GM12878 (cell line): ENCODE measurements at regions not wholly inside any gene's neighbourhood (a gene's known extent, or its start where the extent isn't known, plus 50 kb on each side); places are given as distances from the start of the nearest gene placed in this dataset.
A peak's percentile ranks its signal among the peaks of the same experiment; 100 is the strongest.

Source experiments
- CBFB ChIP-seq: IDR thresholded peaks from 2 replicates; pipeline ENCODE4 v1.6.1; 2016; ENCODE audit warnings: antibody characterized with exemption, low read depth
- CEBPB ChIP-seq, 2 experiments: fragments of 150-350 bp in 1 of 2; IDR thresholded peaks; 2 replicates each; pipeline ENCODE4 v1.6.1; 2012 to 2014; ENCODE audit warnings: low read depth in 2 of 2, low read length in 2 of 2, borderline replicate concordance in 1 of 2, inconsistent platforms in 1 of 2
- HDAC6 ChIP-seq: fragments of 200-600 bp; sonication (generic); IDR thresholded peaks from one replicate; pipeline ENCODE4 v1.8.0; 2017; ENCODE audit warnings: antibody characterized with exemption; ENCODE audit not compliant: unreplicated experiment
- HDGF ChIP-seq: fragments of 450-650 bp; IDR thresholded peaks from 2 replicates; pipeline ENCODE4 v1.6.1; 2016; ENCODE audit warnings: antibody characterized with exemption
- IKZF2 ChIP-seq, 2 experiments: fragments of 450-650 bp; IDR thresholded peaks; 2 replicates each; pipeline ENCODE4 v1.6.1; 2017; ENCODE audit warnings: mild to moderate bottlenecking in 2 of 2, moderate library complexity in 2 of 2
- MTA3 ChIP-seq: IDR thresholded peaks from 2 replicates; pipeline ENCODE4 v1.6.1; 2012; ENCODE audit warnings: low read length, inconsistent platforms, borderline replicate concordance
- RFX5 ChIP-seq: IDR thresholded peaks from 2 replicates; pipeline ENCODE4 v1.6.1; 2011; ENCODE audit warnings: low read depth, low read length, improper control_type of control experiment
- SIN3A ChIP-seq: IDR thresholded peaks from 2 replicates; pipeline ENCODE4 v1.6.1; 2012; ENCODE audit warnings: low read depth, low read length, improper control_type of control experiment
- SREBF2 ChIP-seq: IDR thresholded peaks from 2 replicates; pipeline ENCODE4 v1.6.1; 2012; ENCODE audit warnings: mild to moderate bottlenecking, low read length
- YBX1 ChIP-seq: fragments of 450-650 bp; IDR thresholded peaks from 2 replicates; pipeline ENCODE4 v1.6.1; 2016; ENCODE audit warnings: antibody characterized with exemption
- ZNF217 ChIP-seq: fragments of 450-650 bp; IDR thresholded peaks from 2 replicates; pipeline ENCODE4 v1.6.1; 2017; ENCODE audit warnings: antibody characterized with exemption, mild to moderate bottlenecking
- ZNF24 ChIP-seq: fragments of 450-650 bp; IDR thresholded peaks from 2 replicates; pipeline ENCODE4 v1.6.1; 2017; ENCODE audit warnings: antibody characterized with exemption, mild to moderate bottlenecking
- TF ChIP-seq, protein P1 (sequence below): IDR thresholded peaks from 2 replicates; pipeline ENCODE4 v1.6.1; 2012; ENCODE audit warnings: mild to moderate bottlenecking, low read depth, low read length
- TF ChIP-seq, protein P2 (sequence below): fragments of 450-650 bp; IDR thresholded peaks from 2 replicates; pipeline ENCODE4 v1.6.1; 2017; ENCODE audit warnings: antibody characterized with exemption, mild to moderate bottlenecking, moderate library complexity
- TF ChIP-seq, protein P3 (sequence below): fragments of 450-650 bp; formaldehyde crosslinking; IDR thresholded peaks from 2 replicates; pipeline ENCODE4 v1.4.0; 2022; ENCODE audit warnings: mild to moderate bottlenecking, moderate library complexity
- TF ChIP-seq, protein P4 (sequence below): IDR thresholded peaks from 2 replicates; pipeline ENCODE4 v1.6.1; 2012; ENCODE audit warnings: low read depth, low read length, improper control_type of control experiment
- TF ChIP-seq, protein P5 (sequence below): fragments of 450-650 bp; IDR thresholded peaks from 2 replicates; pipeline ENCODE4 v1.6.1; 2016; ENCODE audit warnings: mild to moderate bottlenecking

DNA sequence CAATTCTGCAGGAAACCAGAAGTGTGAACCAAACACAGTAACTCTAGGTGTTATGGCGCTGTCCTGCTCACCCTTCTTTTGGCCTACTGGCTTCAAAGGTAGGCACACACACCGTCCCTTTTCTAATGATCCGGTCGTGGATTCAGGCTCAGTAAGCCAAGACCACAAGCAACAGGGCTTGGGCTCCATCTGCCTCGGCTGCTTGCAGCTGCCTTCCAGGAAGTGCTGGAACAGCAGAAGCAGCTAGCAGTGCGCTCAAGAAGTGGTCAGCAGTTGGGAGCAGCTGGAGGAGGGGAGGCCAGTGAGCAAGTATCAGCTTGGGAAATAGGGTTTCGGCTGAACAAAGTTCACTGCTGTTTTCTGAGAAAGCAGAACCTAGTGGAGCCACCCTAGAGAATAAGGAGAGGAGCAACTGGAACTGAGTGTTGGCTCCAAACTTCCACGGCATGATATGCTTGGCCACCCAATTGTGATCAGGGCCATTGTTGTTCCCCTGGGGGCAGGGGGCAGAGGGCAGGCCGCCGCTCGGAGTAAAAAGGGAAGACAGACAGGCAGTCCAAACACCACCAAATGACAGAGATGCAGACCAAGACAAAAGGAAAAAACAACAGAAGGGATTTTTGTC lies 173.4 kb downstream of the TOMM20 start (continued):
- TF ChIP-seq, protein P1, sequence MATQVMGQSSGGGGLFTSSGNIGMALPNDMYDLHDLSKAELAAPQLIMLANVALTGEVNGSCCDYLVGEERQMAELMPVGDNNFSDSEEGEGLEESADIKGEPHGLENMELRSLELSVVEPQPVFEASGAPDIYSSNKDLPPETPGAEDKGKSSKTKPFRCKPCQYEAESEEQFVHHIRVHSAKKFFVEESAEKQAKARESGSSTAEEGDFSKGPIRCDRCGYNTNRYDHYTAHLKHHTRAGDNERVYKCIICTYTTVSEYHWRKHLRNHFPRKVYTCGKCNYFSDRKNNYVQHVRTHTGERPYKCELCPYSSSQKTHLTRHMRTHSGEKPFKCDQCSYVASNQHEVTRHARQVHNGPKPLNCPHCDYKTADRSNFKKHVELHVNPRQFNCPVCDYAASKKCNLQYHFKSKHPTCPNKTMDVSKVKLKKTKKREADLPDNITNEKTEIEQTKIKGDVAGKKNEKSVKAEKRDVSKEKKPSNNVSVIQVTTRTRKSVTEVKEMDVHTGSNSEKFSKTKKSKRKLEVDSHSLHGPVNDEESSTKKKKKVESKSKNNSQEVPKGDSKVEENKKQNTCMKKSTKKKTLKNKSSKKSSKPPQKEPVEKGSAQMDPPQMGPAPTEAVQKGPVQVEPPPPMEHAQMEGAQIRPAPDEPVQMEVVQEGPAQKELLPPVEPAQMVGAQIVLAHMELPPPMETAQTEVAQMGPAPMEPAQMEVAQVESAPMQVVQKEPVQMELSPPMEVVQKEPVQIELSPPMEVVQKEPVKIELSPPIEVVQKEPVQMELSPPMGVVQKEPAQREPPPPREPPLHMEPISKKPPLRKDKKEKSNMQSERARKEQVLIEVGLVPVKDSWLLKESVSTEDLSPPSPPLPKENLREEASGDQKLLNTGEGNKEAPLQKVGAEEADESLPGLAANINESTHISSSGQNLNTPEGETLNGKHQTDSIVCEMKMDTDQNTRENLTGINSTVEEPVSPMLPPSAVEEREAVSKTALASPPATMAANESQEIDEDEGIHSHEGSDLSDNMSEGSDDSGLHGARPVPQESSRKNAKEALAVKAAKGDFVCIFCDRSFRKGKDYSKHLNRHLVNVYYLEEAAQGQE = no peak
- TF ChIP-seq YBX1 (no peak), IKZF2 (IDR thresholded peaks at IDR 0.05) (peak; percentile 86), RFX5 (no peak), ZNF24 (peak; percentile 96), CBFB (peak; percentile 1; the same call in 1 of the 2 replicates), HDGF (peak; percentile 53; the same call in 1 of the 2 replicates), MTA3 (no peak), HDAC6 (no peak), SREBF2 (no peak), CEBPB (IDR thresholded peaks at IDR 0.05; ENCODE audit: borderline replicate concordance in 1 of 2, low read depth in 2 of 2, low read length in 2 of 2) (no peak), SIN3A (no peak), ZNF217 (no peak)
- TF ChIP-seq, protein P2, sequence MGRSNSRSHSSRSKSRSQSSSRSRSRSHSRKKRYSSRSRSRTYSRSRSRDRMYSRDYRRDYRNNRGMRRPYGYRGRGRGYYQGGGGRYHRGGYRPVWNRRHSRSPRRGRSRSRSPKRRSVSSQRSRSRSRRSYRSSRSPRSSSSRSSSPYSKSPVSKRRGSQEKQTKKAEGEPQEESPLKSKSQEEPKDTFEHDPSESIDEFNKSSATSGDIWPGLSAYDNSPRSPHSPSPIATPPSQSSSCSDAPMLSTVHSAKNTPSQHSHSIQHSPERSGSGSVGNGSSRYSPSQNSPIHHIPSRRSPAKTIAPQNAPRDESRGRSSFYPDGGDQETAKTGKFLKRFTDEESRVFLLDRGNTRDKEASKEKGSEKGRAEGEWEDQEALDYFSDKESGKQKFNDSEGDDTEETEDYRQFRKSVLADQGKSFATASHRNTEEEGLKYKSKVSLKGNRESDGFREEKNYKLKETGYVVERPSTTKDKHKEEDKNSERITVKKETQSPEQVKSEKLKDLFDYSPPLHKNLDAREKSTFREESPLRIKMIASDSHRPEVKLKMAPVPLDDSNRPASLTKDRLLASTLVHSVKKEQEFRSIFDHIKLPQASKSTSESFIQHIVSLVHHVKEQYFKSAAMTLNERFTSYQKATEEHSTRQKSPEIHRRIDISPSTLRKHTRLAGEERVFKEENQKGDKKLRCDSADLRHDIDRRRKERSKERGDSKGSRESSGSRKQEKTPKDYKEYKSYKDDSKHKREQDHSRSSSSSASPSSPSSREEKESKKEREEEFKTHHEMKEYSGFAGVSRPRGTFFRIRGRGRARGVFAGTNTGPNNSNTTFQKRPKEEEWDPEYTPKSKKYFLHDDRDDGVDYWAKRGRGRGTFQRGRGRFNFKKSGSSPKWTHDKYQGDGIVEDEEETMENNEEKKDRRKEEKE = no peak
- TF ChIP-seq, protein P3, sequence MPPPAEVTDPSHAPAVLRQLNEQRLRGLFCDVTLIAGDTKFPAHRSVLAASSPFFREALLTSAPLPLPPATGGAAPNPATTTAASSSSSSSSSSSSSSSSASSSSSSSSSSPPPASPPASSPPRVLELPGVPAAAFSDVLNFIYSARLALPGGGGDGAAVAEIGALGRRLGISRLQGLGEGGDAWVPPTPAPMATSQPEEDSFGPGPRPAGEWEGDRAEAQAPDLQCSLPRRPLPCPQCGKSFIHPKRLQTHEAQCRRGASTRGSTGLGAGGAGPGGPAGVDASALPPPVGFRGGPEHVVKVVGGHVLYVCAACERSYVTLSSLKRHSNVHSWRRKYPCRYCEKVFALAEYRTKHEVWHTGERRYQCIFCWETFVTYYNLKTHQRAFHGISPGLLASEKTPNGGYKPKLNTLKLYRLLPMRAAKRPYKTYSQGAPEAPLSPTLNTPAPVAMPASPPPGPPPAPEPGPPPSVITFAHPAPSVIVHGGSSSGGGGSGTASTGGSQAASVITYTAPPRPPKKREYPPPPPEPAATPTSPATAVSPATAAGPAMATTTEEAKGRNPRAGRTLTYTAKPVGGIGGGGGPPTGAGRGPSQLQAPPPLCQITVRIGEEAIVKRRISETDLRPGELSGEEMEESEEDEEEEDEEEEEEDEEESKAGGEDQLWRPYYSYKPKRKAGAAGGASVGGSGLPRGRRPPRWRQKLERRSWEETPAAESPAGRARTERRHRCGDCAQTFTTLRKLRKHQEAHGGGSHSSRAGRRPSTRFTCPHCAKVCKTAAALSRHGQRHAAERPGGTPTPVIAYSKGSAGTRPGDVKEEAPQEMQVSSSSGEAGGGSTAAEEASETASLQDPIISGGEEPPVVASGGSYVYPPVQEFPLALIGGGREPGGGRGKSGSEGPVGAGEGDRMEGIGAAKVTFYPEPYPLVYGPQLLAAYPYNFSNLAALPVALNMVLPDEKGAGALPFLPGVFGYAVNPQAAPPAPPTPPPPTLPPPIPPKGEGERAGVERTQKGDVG = no peak
- TF ChIP-seq, protein P4, sequence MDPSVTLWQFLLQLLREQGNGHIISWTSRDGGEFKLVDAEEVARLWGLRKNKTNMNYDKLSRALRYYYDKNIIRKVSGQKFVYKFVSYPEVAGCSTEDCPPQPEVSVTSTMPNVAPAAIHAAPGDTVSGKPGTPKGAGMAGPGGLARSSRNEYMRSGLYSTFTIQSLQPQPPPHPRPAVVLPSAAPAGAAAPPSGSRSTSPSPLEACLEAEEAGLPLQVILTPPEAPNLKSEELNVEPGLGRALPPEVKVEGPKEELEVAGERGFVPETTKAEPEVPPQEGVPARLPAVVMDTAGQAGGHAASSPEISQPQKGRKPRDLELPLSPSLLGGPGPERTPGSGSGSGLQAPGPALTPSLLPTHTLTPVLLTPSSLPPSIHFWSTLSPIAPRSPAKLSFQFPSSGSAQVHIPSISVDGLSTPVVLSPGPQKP = 0 out of 2 replicates have a peak, but pooled peaks have one; percentile 29
- TF ChIP-seq, protein P5, sequence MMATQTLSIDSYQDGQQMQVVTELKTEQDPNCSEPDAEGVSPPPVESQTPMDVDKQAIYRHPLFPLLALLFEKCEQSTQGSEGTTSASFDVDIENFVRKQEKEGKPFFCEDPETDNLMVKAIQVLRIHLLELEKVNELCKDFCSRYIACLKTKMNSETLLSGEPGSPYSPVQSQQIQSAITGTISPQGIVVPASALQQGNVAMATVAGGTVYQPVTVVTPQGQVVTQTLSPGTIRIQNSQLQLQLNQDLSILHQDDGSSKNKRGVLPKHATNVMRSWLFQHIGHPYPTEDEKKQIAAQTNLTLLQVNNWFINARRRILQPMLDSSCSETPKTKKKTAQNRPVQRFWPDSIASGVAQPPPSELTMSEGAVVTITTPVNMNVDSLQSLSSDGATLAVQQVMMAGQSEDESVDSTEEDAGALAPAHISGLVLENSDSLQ = no peak; the same call in 1 of the 2 replicates
